ENCODE measurements at regions not wholly inside any gene's neighbourhood (a gene's known extent, or its start where the extent isn't known, plus 50 kb on each side); places are given as distances from the start of the nearest gene placed in this dataset.

DNA sequence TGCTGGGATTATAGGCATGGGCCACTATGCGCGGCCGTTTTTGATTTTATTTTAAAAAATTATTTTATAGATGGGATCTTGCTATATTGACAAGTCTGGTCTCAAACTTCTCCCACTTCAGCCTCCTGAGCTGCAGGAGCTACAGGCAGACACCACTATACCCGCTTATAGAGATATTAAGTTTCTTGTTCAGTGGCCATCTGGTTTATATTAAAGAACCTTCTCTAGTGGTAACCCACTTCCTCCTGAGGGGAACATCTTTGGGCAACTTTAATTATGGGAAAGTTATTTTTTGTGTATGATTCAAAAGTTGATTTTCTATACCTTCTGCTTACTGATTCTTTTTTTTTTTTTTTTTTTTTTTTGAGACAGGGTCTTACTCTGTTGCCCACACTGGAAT is 172.7 kb downstream of the KLF5 start:
- Histone ChIP-seq H3K4me3 (ENCODE audit: low read depth, low read length) (no peak overlapping the region), H3K36me3 (ENCODE audit: control insufficient read depth, insufficient read depth, low read length) (no peaks in the 10 kb centered on the region), H3K27me3 (ENCODE audit: control insufficient read depth, insufficient read depth, low read length) (no peaks in the 10 kb centered on the region)
- no peak for DNase-seq (ENCODE audit: low read depth)
- FAIRE-seq = no peak
- TF ChIP-seq, protein P1, sequence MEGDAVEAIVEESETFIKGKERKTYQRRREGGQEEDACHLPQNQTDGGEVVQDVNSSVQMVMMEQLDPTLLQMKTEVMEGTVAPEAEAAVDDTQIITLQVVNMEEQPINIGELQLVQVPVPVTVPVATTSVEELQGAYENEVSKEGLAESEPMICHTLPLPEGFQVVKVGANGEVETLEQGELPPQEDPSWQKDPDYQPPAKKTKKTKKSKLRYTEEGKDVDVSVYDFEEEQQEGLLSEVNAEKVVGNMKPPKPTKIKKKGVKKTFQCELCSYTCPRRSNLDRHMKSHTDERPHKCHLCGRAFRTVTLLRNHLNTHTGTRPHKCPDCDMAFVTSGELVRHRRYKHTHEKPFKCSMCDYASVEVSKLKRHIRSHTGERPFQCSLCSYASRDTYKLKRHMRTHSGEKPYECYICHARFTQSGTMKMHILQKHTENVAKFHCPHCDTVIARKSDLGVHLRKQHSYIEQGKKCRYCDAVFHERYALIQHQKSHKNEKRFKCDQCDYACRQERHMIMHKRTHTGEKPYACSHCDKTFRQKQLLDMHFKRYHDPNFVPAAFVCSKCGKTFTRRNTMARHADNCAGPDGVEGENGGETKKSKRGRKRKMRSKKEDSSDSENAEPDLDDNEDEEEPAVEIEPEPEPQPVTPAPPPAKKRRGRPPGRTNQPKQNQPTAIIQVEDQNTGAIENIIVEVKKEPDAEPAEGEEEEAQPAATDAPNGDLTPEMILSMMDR (IDR thresholded peaks at IDR 0.05; ENCODE audit: insufficient read depth, low read length, severe bottlenecking) = no peak

DNA sequence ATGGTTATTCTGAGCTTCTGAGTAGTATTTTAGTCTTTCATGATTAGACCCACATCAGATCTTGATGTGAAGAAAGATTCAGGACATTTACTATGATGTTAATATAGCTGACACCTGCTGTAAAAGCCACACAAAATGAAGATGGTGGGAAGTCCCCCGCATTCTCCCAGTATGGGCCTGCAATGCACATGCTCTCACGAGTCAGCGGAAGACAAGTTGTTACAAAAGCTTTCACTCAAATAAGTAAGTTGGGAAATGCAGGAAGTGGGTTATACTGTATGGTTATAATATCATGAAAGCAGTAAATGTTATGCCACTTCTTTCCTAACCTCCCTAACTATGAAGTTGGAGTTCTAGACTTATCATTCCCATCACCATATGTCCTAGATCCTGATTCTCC is 171.9 kb downstream of the KLF5 start:
- DNase-seq (ENCODE audit: low read depth) (peak; percentile 62), FAIRE-seq (no peak)
- TF ChIP-seq, protein P1 (IDR thresholded peaks at IDR 0.05; ENCODE audit: insufficient read depth, low read length, severe bottlenecking) = no peak
- Histone ChIP-seq H3K4me3 (ENCODE audit: low read depth, low read length) (no peak overlapping the region), H3K27me3 (ENCODE audit: control insufficient read depth, insufficient read depth, low read length) (no peaks in the 10 kb centered on the region), H3K36me3 (ENCODE audit: control insufficient read depth, insufficient read depth, low read length) (no peaks in the 10 kb centered on the region)

- Histone ChIP-seq H3K36me3 (ENCODE audit: control insufficient read depth, insufficient read depth, low read length) (no peaks in the 10 kb centered on the region), H3K27me3 (ENCODE audit: control insufficient read depth, insufficient read depth, low read length) (no peaks in the 10 kb centered on the region)
- FAIRE-seq = no peak
These were observed 169.7 kb downstream of the KLF5 start for GRCh38 chr13:73228546-73228945.

DNA sequence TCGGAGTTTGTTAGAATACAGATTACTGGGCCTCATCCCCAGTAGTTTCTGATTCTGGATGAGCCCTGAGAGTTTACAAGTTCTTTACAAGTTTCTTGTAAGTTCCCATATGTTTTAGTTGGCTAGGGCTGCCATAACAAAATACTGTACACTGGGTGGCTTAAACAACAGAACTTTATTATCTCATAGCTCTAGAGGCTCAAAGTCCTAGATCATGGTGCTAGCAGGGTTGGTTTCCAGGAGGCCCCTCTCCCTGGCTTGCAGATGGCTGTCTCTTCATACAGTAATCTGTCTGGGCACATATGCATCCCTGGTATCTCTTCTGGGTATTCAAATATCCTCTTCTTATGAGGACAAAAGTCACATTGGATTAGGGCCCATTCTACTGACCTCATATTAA is 167.2 kb downstream of the KLF5 start:
- no peak for DNase-seq (ENCODE audit: low read depth)
- Histone ChIP-seq H3K36me3 (ENCODE audit: control insufficient read depth, insufficient read depth, low read length) (no peaks in the 10 kb centered on the region), H3K4me3 (ENCODE audit: low read depth, low read length) (no peak overlapping the region), H3K27me3 (ENCODE audit: control insufficient read depth, insufficient read depth, low read length) (no peaks in the 10 kb centered on the region)
- no peak for FAIRE-seq
- TF ChIP-seq, protein P1 (IDR thresholded peaks at IDR 0.05; ENCODE audit: insufficient read depth, low read length, severe bottlenecking) = no peak

More at GRCh38 chr13:73228546-73228945, 169.7 kb downstream of the KLF5 start:
- peak; percentile 40 for DNase-seq (ENCODE audit: low read depth)
- TF ChIP-seq, protein P1 (IDR thresholded peaks at IDR 0.05; ENCODE audit: insufficient read depth, low read length, severe bottlenecking) = peak; percentile 24
- H3K4me3 ChIP-seq (ENCODE audit: low read depth, low read length) = no peak overlapping the region

DNA sequence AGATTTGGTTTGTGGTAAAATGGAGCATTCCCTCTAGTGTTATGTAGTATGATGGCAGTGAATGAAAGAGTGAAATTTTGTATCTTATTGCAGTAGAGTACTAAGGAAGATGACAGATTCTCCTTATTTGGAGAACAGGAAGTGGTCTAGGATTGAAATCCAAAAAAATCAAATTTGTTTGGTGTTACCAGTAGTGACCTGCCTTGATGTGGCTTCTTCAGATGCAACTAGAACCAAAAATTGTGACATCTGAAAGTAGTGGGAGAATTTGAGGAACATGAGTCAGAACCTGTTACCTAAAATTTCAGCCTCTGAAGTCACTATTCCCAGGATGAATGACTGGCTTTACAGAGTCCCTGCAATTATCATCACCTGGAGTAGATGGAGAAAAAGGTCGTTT is 165.9 kb downstream of the KLF5 start:
- FAIRE-seq = no peak

GRCh38 chr13:73223372-73223781 is 164.6 kb downstream of the KLF5 start:
- no peak for FAIRE-seq
- Histone ChIP-seq H3K27me3 (ENCODE audit: control insufficient read depth, insufficient read depth, low read length) (no peaks in the 10 kb centered on the region), H3K4me3 (ENCODE audit: low read depth, low read length) (no peak overlapping the region), H3K36me3 (ENCODE audit: control insufficient read depth, insufficient read depth, low read length) (no peaks in the 10 kb centered on the region)
- DNase-seq (ENCODE audit: low read depth) = no peak
- TF ChIP-seq, protein P1 (IDR thresholded peaks at IDR 0.05; ENCODE audit: insufficient read depth, low read length, severe bottlenecking) = no peak

More for the DNA sequence above, 165.9 kb downstream of the KLF5 start:
- H3K36me3 ChIP-seq (ENCODE audit: control insufficient read depth, insufficient read depth, low read length) = no peaks in the 10 kb centered on the region
- TF ChIP-seq, protein P1 (IDR thresholded peaks at IDR 0.05; ENCODE audit: insufficient read depth, low read length, severe bottlenecking) = no peak
- no peak overlapping the region for H3K4me3 ChIP-seq (ENCODE audit: low read depth, low read length)
- DNase-seq (ENCODE audit: low read depth) = peak; percentile 69
- H3K27me3 ChIP-seq (ENCODE audit: control insufficient read depth, insufficient read depth, low read length) = no peaks in the 10 kb centered on the region
